ENCODE measurements at regions not wholly inside any gene's neighbourhood (a gene's known extent, or its start where the extent isn't known, plus 50 kb on each side); places are given as distances from the start of the nearest gene placed in this dataset.
A peak's percentile ranks its signal among the peaks of the same experiment; 100 is the strongest.

GRCh38 chr17:79392598-79392997 lies 218.3 kb downstream of the RBFOX3 start:
- no peaks in the 10 kb centered on the region for H3K79me2 ChIP-seq (replicated peaks; ENCODE audit: insufficient read depth, low read length)
- no peak overlapping the region for H3K9ac ChIP-seq (ENCODE audit: low read length)
- no peaks in the 10 kb centered on the region for H3K9me2 ChIP-seq (ENCODE audit: insufficient read depth, low read length)
- no peaks in the 10 kb centered on the region for H4K20me1 ChIP-seq (ENCODE audit: insufficient read depth)
- H3K27me3 ChIP-seq (ENCODE audit: insufficient read depth, low read depth, low read length), result peaks cover 6% of the 10 kb centered on the region
- H3F3A ChIP-seq (ENCODE audit: insufficient read depth, low read length, poor library complexity, severe bottlenecking), result no peaks in the 10 kb centered on the region
- no peaks in the 10 kb centered on the region for H3K9me3 ChIP-seq (ENCODE audit: low read length)
- no peak overlapping the region for H2AFZ ChIP-seq (ENCODE audit: low read depth, low read length)
- no peaks in the 10 kb centered on the region for H3K36me3 ChIP-seq (ENCODE audit: insufficient read depth, low read length)
- H3K27ac ChIP-seq (ENCODE audit: low read length), result no peak overlapping the region
- TF ChIP-seq EP300 (conservative IDR thresholded peaks at IDR 0.05; ENCODE audit: poor library complexity, severe bottlenecking), result no peak
- no peak for TF ChIP-seq CTCF (IDR thresholded peaks at IDR 0.05; ENCODE audit: poor library complexity, severe bottlenecking)
- TF ChIP-seq MXI1 (conservative IDR thresholded peaks at IDR 0.05; ENCODE audit: poor library complexity, severe bottlenecking), result no peak
- no peak for TF ChIP-seq RAD21 (conservative IDR thresholded peaks at IDR 0.05)
- no peak for TF ChIP-seq SMC3 (conservative IDR thresholded peaks at IDR 0.05; ENCODE audit: poor library complexity)
- TF ChIP-seq POLR2AphosphoS5 (IDR thresholded peaks at IDR 0.05), result no peak
- no peak for TF ChIP-seq TAF1 (IDR thresholded peaks at IDR 0.05; ENCODE audit: low read depth)
- no peak for TF ChIP-seq REST (IDR thresholded peaks at IDR 0.05; ENCODE audit: borderline replicate concordance)
- TF ChIP-seq EZH2 (IDR thresholded peaks at IDR 0.05; ENCODE audit: borderline replicate concordance, insufficient read depth, low read length, poor library complexity, severe bottlenecking), result no peak
- H3K4me3 ChIP-seq (ENCODE audit: low read length), result no peak overlapping the region
- H3K4me2 ChIP-seq (ENCODE audit: low read length), result no peak overlapping the region

- peak; percentile 95 for TF ChIP-seq CTCF (IDR thresholded peaks at IDR 0.05; ENCODE audit: poor library complexity, severe bottlenecking)
- no peak for TF ChIP-seq EZH2 (IDR thresholded peaks at IDR 0.05; ENCODE audit: borderline replicate concordance, insufficient read depth, low read length, poor library complexity, severe bottlenecking)
- TF ChIP-seq TAF1 (IDR thresholded peaks at IDR 0.05; ENCODE audit: low read depth), result no peak
- no peak for TF ChIP-seq MXI1 (conservative IDR thresholded peaks at IDR 0.05; ENCODE audit: poor library complexity, severe bottlenecking)
- no peak for TF ChIP-seq POLR2AphosphoS5 (IDR thresholded peaks at IDR 0.05)
- TF ChIP-seq EP300 (conservative IDR thresholded peaks at IDR 0.05; ENCODE audit: poor library complexity, severe bottlenecking), result no peak
- TF ChIP-seq SMC3 (conservative IDR thresholded peaks at IDR 0.05; ENCODE audit: poor library complexity), result peak; percentile 96
- TF ChIP-seq RAD21 (conservative IDR thresholded peaks at IDR 0.05), result peak; percentile 92
- no peak for TF ChIP-seq REST (IDR thresholded peaks at IDR 0.05; ENCODE audit: borderline replicate concordance)
- H3K9me2 ChIP-seq (ENCODE audit: insufficient read depth, low read length), result no peaks in the 10 kb centered on the region
- H3K27ac ChIP-seq (ENCODE audit: low read length), result no peak overlapping the region
These were observed 219.2 kb downstream of the RBFOX3 start for GRCh38 chr17:79391376-79392233.

More at GRCh38 chr17:79391376-79392233, 219.2 kb downstream of the RBFOX3 start:
- Histone ChIP-seq H3F3A (ENCODE audit: insufficient read depth, low read length, poor library complexity, severe bottlenecking) (no peaks in the 10 kb centered on the region), H3K4me2 (ENCODE audit: low read length) (no peak overlapping the region), H3K79me2 (replicated peaks; ENCODE audit: insufficient read depth, low read length) (no peaks in the 10 kb centered on the region), H2AFZ (ENCODE audit: low read depth, low read length) (no peak overlapping the region), H3K4me3 (ENCODE audit: low read length) (no peak overlapping the region), H3K9ac (ENCODE audit: low read length) (no peak overlapping the region), H3K9me3 (ENCODE audit: low read length) (no peaks in the 10 kb centered on the region), H4K20me1 (ENCODE audit: insufficient read depth) (no peaks in the 10 kb centered on the region), H3K36me3 (ENCODE audit: insufficient read depth, low read length) (no peaks in the 10 kb centered on the region), H3K27me3 (ENCODE audit: insufficient read depth, low read depth, low read length) (peaks cover 6% of the 10 kb centered on the region)

Data from neural cell (in vitro differentiated cells).